ENCODE measurements at regions not wholly inside any gene's neighbourhood (a gene's known extent, or its start where the extent isn't known, plus 50 kb on each side); places are given as distances from the start of the nearest gene placed in this dataset.

DNA sequence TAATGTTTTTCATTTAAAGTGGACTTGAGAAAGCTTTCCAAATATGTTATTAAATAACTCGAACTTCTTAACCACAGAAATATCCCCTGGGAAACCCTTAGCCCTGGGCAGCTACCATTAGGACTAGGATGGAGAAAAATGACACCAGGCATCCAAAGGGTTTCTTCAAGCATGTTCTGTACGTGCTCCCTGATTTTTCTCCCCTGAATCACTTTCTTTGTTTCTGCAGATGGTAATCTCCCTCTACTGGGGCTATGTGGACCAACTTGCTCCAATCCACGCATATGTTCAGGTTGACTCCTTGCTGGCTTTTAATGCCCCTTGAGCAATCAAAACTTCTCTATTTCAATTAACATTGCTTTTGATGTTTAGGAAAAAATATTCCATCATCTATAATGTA is 312.7 kb upstream of the C1orf87 start:
- no peak overlapping the region for H3K4me3 ChIP-seq (ENCODE audit: low read depth, low read length)
- TF ChIP-seq CTCF (IDR thresholded peaks at IDR 0.05; ENCODE audit: control insufficient read depth, extremely low read depth, insufficient read depth): no peak
- no peak for DNase-seq (ENCODE audit: low read depth)

- DNase-seq (ENCODE audit: low read depth): no peak
- no peak overlapping the region for H3K4me3 ChIP-seq (ENCODE audit: low read depth, low read length)
- no peak for TF ChIP-seq CTCF (IDR thresholded peaks at IDR 0.05; ENCODE audit: control insufficient read depth, extremely low read depth, insufficient read depth)
These were observed 302.6 kb upstream of the C1orf87 start for GRCh38 chr1:60376196-60376595.

DNA sequence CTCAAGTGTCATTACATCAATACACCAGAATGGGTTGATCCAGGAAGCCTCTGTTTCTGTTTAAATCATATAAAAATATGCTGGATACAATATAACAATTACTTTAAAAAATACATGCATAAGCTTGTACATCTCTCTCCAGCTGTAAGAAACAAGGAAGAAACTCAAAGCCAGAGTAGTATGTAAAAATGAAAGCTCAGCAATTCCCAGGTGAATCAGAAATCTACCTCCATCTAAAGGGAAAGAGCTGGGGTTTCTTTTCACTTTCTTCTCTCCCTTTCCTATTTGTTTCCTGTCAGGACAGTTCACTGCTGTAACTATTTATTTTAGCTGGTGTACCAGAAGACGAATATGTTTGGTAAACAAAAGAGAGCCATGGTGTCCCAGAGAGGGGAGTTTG is 301.0 kb upstream of the C1orf87 start:
- no peak overlapping the region for H3K4me3 ChIP-seq (ENCODE audit: low read depth, low read length)
- TF ChIP-seq CTCF (IDR thresholded peaks at IDR 0.05; ENCODE audit: control insufficient read depth, extremely low read depth, insufficient read depth): no peak
- peak; percentile 28 for DNase-seq (ENCODE audit: low read depth)

DNA sequence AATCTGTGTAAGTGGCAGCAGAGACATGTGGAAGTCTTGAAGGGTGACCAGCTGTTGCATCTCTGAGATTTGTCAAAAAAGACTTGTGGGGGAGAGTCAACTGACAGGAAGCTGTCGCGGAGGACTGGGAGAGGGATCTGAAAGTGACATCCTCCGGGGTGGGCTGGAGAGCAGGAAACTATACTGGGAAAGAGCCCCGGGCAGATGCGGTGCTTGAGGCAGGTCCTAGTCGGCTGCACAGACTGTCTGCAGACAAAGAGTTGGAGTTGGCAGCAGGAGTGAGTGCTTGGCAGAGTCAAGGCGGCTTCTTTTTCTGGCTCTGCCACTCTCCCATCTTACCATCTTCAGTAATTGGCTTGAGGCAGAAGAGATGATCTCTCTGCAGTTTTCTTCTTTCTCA is 294.0 kb upstream of the C1orf87 start:
- no peak for DNase-seq (ENCODE audit: low read depth)

GRCh38 chr1:60359431-60359830 is 285.9 kb upstream of the C1orf87 start:
- no peak overlapping the region for H3K4me3 ChIP-seq (ENCODE audit: low read depth, low read length)
- DNase-seq (ENCODE audit: low read depth): no peak

More for the DNA sequence above, 294.0 kb upstream of the C1orf87 start:
- no peak for TF ChIP-seq CTCF (IDR thresholded peaks at IDR 0.05; ENCODE audit: control insufficient read depth, extremely low read depth, insufficient read depth)
- no peak overlapping the region for H3K4me3 ChIP-seq (ENCODE audit: low read depth, low read length)

GRCh38 chr1:60350531-60350930 is 277.0 kb upstream of the C1orf87 start:
- no peak for TF ChIP-seq CTCF (IDR thresholded peaks at IDR 0.05; ENCODE audit: control insufficient read depth, extremely low read depth, insufficient read depth)
- H3K4me3 ChIP-seq (ENCODE audit: low read depth, low read length): no peak overlapping the region
- DNase-seq (ENCODE audit: low read depth): peak; percentile 52

More at GRCh38 chr1:60359431-60359830, 285.9 kb upstream of the C1orf87 start:
- no peak for TF ChIP-seq CTCF (IDR thresholded peaks at IDR 0.05; ENCODE audit: control insufficient read depth, extremely low read depth, insufficient read depth)

- no peak for TF ChIP-seq CTCF (IDR thresholded peaks at IDR 0.05; ENCODE audit: control insufficient read depth, extremely low read depth, insufficient read depth)
- H3K4me3 ChIP-seq (ENCODE audit: low read depth, low read length): no peak overlapping the region
- DNase-seq (ENCODE audit: low read depth): peak; percentile 15
These were observed 275.3 kb upstream of the C1orf87 start for GRCh38 chr1:60348884-60349283.
